ENCODE measurements at regions not wholly inside any gene's neighbourhood (a gene's known extent, or its start where the extent isn't known, plus 50 kb on each side); places are given as distances from the start of the nearest gene placed in this dataset.

DNA sequence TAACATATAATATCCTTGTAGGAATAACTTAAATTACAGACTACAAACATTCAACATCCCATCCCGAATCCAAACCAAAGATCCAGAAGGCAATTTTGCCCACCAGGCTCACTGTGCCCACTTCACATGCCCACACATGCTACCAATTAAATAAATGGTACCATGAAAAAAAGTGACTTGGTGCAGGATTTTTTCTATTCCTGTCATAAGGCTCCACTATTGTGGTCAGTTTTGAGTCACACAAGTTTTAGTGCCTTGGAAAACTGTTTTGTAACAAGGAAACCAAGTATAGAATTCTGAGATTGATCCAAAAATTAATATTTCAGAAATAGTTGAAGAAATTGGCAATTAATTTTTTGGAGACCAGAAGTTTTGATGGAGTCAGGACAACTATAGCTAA is 470.1 kb upstream of the THBS1 start:
- DNase-seq (ENCODE audit: extremely low read depth, low read depth), result no peak
- TF ChIP-seq CTCF (IDR thresholded peaks at IDR 0.05; ENCODE audit: low read depth, low read length, missing control alignments), result no peak
- H3K4me3 ChIP-seq (replicated peaks; ENCODE audit: low read depth, low read length), result no peak overlapping the region

DNA sequence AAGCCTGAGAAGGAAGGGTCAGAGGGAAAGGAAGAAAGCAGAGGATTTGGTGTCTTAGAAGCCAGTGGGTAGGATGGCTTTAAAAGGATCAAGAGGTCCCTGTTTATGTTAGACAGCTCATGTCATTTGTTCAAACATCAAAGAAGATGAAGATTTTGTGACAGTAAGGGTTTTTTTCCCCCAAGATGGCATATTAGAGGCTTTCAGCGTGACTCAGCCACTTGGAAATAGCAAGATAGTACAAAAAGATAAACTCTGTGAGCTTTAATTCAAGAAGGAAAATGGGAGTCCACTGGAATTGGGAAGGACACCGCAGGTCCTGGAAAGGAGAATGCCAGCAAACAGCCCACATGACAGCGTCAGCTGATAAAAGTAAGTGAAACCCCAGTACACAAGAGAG is 467.1 kb upstream of the THBS1 start:
- TF ChIP-seq CTCF (IDR thresholded peaks at IDR 0.05; ENCODE audit: low read depth, low read length, missing control alignments), result no peak
- H3K4me3 ChIP-seq (replicated peaks; ENCODE audit: low read depth, low read length), result no peak overlapping the region
- DNase-seq (ENCODE audit: extremely low read depth, low read depth), result no peak

DNA sequence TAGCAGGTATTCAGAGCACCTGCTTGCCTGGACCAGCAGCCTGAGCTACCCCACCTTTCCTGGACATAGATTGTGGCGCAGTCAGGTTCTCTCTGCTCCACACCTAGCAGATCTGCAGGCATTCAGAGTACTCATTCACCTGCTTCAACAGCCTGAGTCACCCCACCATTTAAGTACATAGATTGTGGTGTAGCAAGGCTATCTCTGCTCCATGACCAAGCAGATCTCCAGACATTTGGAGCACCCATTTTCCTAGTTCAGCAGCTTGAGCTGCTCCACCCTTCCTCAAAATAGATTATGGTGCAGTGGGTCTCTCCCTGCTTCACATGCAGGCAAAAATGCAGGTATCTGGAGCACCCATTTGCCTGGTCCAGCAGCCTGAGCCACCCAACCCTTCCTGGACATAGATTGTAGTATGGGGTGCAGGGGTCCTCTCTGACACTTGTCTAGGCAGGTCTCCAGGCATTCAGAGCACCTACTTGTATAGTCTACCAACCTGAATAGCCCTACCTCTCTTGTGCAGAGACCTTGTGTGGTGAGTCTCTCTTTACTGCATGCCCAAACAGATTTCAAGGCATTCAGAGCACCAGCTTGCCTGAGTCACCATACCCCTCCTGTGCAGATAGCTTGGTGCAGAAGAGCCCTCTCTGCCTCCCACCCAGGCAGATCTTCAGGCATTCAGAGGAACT is 466.0 kb upstream of the THBS1 start:
- no peak overlapping the region for H3K4me3 ChIP-seq (replicated peaks; ENCODE audit: low read depth, low read length)
- DNase-seq (ENCODE audit: extremely low read depth, low read depth), result no peak
- no peak for TF ChIP-seq CTCF (IDR thresholded peaks at IDR 0.05; ENCODE audit: low read depth, low read length, missing control alignments)

DNA sequence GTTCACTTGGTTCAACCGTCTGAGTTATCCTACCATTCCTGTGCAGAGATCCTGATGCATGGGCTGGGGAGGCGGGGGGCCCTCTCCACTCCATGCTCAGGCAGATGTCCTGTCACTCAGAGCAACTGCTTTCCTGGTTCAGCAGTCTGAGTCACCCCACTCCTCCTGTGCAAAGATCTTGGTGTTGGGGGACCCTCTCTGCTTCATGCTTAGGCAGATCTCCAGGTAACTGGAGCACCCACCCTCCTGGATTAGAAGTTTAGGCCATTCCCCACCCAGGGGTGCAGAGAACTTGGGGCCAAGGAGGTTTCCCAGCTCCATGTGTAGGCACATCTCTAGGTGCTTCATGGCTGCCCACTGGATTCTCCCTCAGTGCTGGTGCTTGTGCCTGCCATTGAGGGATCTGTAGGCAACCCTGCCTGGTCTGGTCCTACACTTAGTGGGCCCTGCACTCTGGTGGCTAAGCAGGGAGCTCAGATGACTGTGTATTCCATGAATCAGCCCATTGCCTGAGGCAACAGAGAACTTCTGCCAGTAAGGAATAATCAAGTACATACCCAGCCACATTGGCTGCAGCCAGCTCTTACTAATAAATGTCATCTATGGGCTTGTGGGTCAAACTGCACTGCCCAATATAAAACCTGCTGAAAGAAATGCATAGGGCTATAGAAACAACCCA is 465.4 kb upstream of the THBS1 start:
- no peak for DNase-seq (ENCODE audit: extremely low read depth, low read depth)
- H3K4me3 ChIP-seq (replicated peaks; ENCODE audit: low read depth, low read length), result no peak overlapping the region
- no peak for TF ChIP-seq CTCF (IDR thresholded peaks at IDR 0.05; ENCODE audit: low read depth, low read length, missing control alignments)

DNA sequence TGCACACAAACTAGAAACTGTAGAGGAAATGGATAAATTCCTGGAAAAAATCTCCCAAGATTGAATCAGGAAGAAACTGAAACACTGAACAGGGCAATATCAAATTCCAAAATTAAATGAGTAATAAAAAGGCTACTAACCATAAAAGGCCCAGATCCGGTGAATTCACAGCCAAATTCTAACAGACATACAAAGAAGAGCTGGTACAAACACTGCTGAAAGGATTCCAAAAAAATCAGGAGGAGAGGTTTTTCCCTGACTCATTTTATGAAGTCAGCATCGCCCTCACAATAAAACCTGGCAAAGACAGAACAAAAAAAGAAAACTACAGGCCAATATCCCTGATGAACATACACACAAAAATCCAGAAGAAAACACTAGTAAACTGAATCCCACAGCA is 462.4 kb upstream of the THBS1 start:
- TF ChIP-seq CTCF (IDR thresholded peaks at IDR 0.05; ENCODE audit: low read depth, low read length, missing control alignments), result no peak
- no peak overlapping the region for H3K4me3 ChIP-seq (replicated peaks; ENCODE audit: low read depth, low read length)
- no peak for DNase-seq (ENCODE audit: extremely low read depth, low read depth)

DNA sequence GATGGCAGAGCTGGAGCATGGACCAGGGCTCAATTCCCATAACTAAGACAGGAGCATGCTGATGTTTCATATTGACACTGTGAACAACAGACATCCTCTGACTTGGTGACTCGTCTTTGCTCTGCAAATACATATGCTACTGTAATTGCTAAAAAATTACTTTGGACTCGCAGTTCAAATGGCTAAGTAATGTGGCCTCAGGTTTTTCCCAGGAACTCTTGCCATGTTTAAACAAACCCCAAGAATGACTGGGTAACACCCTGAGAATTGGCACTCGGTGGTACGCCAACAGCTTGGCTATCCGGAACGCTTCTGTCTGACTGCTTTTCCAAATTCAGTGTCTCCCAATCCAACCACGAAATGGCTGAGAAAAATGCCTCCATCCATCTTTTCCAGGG is 456.7 kb upstream of the THBS1 start:
- no peak for DNase-seq (ENCODE audit: extremely low read depth, low read depth)
- H3K4me3 ChIP-seq (replicated peaks; ENCODE audit: low read depth, low read length), result no peak overlapping the region
- TF ChIP-seq CTCF (IDR thresholded peaks at IDR 0.05; ENCODE audit: low read depth, low read length, missing control alignments), result no peak

Measured in HFF-Myc (cell line).